Neutrophil (primary cell): ENCODE measurements at regions not wholly inside any gene's neighbourhood (a gene's known extent, or its start where the extent isn't known, plus 50 kb on each side); places are given as distances from the start of the nearest gene placed in this dataset.

Experiments
- H3K27ac ChIP-seq: fragments of 200-600 bp; sonication (generic); 2 replicates; pipeline ENCODE4 v1.5.1; 2016; ENCODE audit warnings: mild to moderate bottlenecking, moderate library complexity
- H3K27me3 ChIP-seq: fragments of 200-600 bp; sonication (generic); 2 replicates; pipeline ENCODE4 v1.6.0; 2016; ENCODE audit warnings: mild to moderate bottlenecking
- H3K36me3 ChIP-seq: fragments of 200-600 bp; sonication (generic); 2 replicates; pipeline ENCODE4 v1.5.1; 2017
- H3K4me1 ChIP-seq, 2 experiments: fragments of 200-600 bp in 1 of 2; sonication (generic) in 1 of 2; 1 replicate in 1 of 2; 2 replicates in 1 of 2; pipeline versions ENCODE4 v1.5.1 to v1.6.1; 2013 to 2016; ENCODE audit warnings: low read depth in 1 of 2, low read length in 1 of 2, mild to moderate bottlenecking in 1 of 2, moderate library complexity in 1 of 2; ENCODE audit not compliant: control insufficient read depth in 1 of 2, insufficient read depth in 1 of 2
- H3K4me3 ChIP-seq, 2 experiments: fragments of 200-600 bp in 1 of 2; sonication (generic) in 1 of 2; 1 replicate in 1 of 2; 2 replicates in 1 of 2; pipeline ENCODE4 v1.5.1; 2013 to 2016; ENCODE audit warnings: low read depth in 1 of 2, low read length in 1 of 2, mild to moderate bottlenecking in 1 of 2, moderate library complexity in 1 of 2
- H3K9me3 ChIP-seq: fragments of 200-600 bp; sonication (generic); 2 replicates; pipeline ENCODE4 v1.5.1; 2016
- TF ChIP-seq, protein P1 (sequence below): fragments of 200-600 bp; sonication (generic); IDR thresholded peaks from 2 replicates; pipeline ENCODE4 v1.5.1; 2016; ENCODE audit warnings: antibody characterized with exemption

DNA sequence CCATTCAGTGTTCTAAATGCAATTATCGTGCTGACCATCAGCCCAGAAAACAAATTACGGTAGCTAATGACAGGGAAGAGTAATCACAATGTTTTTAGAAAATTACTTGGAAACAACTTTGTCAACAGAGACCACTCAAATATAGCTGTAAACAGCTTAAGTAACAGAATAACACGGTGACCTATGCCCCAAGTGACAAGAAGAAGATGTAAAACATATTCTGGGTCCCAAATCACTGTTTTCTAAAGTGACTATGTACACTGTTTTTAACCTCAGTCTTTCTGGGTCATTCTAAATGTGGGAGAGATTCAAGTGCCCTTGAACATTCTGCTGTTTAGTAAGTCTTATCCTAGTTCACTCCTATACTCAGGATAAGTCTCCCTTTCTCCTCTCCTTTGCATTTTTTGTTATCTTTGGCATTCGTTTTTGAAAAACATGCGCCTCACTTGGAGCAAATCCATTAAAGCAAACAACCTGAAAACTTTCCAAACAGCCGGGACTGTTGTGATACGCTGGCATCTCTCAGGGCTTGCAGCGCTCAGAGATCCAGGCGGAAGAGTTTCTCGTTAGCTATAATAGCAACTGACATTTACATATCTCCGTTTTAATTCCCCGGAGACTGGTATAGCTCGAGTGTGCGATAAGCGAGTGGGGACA lies 114.5 kb upstream of the SOX4 start:
- TF ChIP-seq, protein P1, sequence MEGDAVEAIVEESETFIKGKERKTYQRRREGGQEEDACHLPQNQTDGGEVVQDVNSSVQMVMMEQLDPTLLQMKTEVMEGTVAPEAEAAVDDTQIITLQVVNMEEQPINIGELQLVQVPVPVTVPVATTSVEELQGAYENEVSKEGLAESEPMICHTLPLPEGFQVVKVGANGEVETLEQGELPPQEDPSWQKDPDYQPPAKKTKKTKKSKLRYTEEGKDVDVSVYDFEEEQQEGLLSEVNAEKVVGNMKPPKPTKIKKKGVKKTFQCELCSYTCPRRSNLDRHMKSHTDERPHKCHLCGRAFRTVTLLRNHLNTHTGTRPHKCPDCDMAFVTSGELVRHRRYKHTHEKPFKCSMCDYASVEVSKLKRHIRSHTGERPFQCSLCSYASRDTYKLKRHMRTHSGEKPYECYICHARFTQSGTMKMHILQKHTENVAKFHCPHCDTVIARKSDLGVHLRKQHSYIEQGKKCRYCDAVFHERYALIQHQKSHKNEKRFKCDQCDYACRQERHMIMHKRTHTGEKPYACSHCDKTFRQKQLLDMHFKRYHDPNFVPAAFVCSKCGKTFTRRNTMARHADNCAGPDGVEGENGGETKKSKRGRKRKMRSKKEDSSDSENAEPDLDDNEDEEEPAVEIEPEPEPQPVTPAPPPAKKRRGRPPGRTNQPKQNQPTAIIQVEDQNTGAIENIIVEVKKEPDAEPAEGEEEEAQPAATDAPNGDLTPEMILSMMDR, result no peak
- Histone ChIP-seq H3K36me3 (no peaks in the 10 kb centered on the region), H3K27ac (no peak overlapping the region), H3K4me1 (no peaks in the 10 kb centered on the region), H3K9me3 (no peaks in the 10 kb centered on the region), H3K27me3 (no peaks in the 10 kb centered on the region), H3K4me3 (no peak overlapping the region)

DNA sequence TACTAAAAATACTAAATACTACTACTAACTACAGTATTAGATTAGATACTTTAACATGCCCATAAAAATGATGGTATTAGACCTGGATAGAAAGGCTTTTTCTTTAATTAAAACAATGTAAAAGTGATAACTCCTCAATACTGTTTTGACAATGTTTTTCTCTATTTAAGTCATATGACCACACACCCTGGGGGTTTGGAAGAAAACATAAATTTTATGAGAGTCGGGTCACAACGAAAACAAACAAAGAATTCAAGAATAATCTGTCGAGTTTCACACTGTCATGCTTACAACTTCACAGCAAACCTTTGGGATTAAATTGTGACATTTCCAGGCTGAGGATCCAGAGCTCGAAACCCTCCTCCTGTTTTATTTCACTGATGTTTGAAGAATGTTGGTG lies 107.4 kb upstream of the SOX4 start:
- H3K4me3 ChIP-seq, result no peak overlapping the region
- H3K27ac ChIP-seq, result no peak overlapping the region
- no peaks in the 10 kb centered on the region for H3K9me3 ChIP-seq
- no peaks in the 10 kb centered on the region for H3K4me1 ChIP-seq
- TF ChIP-seq, protein P1, result no peak
- no peaks in the 10 kb centered on the region for H3K27me3 ChIP-seq
- no peaks in the 10 kb centered on the region for H3K36me3 ChIP-seq

DNA sequence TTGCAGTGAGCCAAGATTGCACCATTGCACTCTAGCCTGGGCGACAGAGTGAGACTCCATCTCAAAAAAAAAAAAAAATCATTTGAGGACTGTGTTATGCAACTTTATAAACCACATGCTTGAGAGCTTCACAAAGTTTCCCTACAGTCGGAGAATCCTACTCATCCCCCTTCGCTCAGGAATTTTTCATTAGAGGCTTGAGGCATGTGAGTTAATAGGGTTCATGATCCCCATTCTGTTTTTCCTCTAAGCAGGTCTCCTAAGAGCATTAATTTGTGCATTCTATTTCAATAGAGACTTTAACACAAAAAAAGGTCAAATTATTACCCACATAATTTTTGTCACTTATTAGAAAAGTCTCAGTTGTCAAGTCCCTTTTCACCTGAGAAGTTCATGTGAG lies 103.7 kb upstream of the SOX4 start:
- H3K36me3 ChIP-seq, result no peaks in the 10 kb centered on the region
- TF ChIP-seq, protein P1, result no peak
- H3K27me3 ChIP-seq, result no peaks in the 10 kb centered on the region
- no peak overlapping the region for H3K27ac ChIP-seq
- H3K4me1 ChIP-seq, result no peaks in the 10 kb centered on the region
- no peaks in the 10 kb centered on the region for H3K9me3 ChIP-seq
- H3K4me3 ChIP-seq, result no peak overlapping the region

DNA sequence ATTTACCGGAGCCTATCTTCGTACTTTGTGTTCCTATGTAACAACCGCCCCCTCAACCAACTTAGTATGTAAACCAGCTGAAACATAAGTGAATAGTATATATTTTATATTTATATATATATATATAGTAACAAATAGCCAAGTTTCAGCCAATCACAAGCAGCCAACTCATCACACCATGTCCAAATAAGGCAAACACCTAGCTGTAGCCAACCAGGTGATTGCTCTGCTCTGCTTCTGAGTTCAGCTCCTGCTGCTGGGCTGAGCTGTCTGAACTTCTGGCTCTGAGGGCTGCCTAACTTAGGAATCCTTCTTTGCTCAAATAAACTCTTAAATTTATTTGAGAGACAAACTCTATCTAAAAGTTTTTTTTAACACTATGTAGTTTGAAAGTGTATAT lies 101.6 kb upstream of the SOX4 start:
- Histone ChIP-seq H3K27me3 (no peaks in the 10 kb centered on the region), H3K4me3 (no peak overlapping the region), H3K27ac (no peak overlapping the region), H3K4me1 (no peaks in the 10 kb centered on the region), H3K9me3 (no peaks in the 10 kb centered on the region), H3K36me3 (no peaks in the 10 kb centered on the region)
- TF ChIP-seq, protein P1, result no peak

DNA sequence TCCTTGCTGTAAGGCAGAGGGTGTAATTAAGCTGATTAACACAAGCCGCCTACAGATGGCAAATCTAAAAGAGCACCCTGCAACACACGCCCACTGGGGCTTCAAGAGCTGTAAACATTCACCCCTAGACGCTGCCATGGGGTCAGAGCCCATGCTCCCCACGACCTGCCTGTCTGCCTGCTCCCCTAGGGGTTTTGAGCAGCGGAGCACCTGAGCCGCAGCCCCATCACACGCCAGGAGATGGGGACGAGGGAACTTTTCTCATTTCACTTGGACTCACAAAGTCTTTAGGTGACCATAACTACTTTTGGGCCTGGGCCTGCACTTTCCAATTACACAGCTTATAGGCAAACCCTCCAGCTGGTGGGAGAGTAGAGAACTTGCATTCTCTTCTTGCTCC lies 99.0 kb upstream of the SOX4 start:
- TF ChIP-seq, protein P1, result no peak

DNA sequence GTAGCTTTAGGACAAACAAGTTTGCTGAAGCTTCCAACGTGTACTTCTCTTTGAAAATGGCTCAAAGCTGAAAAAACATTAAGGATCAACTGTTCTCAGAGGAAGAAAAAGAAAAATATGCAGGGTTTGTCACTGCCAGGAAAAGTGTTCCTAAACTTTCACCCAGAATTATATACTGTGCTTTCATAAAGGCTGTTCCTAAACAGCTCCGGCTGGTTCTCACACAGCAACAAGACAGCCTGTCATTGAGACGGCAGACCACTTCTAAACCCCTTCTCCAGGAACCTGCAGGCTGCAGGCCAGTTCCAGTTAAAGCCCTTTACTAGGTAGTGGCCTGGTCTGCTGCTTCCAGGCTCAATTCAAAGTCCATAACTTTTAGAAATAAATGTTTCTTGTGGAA lies 97.4 kb upstream of the SOX4 start:
- Histone ChIP-seq H3K36me3 (no peaks in the 10 kb centered on the region), H3K27ac (no peak overlapping the region), H3K27me3 (no peaks in the 10 kb centered on the region), H3K4me1 (no peaks in the 10 kb centered on the region), H3K4me3 (no peak overlapping the region), H3K9me3 (no peaks in the 10 kb centered on the region)
- TF ChIP-seq, protein P1, result no peak

More for the DNA sequence above, 99.0 kb upstream of the SOX4 start:
- Histone ChIP-seq H3K27ac (no peak overlapping the region), H3K9me3 (no peaks in the 10 kb centered on the region), H3K27me3 (no peaks in the 10 kb centered on the region), H3K36me3 (no peaks in the 10 kb centered on the region), H3K4me1 (no peaks in the 10 kb centered on the region), H3K4me3 (no peak overlapping the region)
